ENCODE measurements at regions not wholly inside any gene's neighbourhood (a gene's known extent, or its start where the extent isn't known, plus 50 kb on each side); places are given as distances from the start of the nearest gene placed in this dataset.

GRCh38 chr3:87069971-87070370, 79.0 kb upstream of the VGLL3 start:
- no peak overlapping the region for H2BK15ac ChIP-seq (ENCODE audit: low read depth, low read length)
- dilution Hi-C loops (cut with HindIII; ENCODE audit: low sequenced_read_pairs, unreplicated experiment) = no loop called here
- no peak overlapping the region for H4K5ac ChIP-seq (ENCODE audit: low read depth, low read length)
- H3K27ac ChIP-seq (ENCODE audit: insufficient read depth, low read length) = no peak overlapping the region
- no peak overlapping the region for H3K4ac ChIP-seq (ENCODE audit: low read depth, low read length)
- ChIA-PET CTCF (no interaction called here), POLR2A (ENCODE audit: unreplicated experiment) (no interaction called here)
- DNase-seq (no peak), ATAC-seq (ENCODE audit: low read depth) (no peak)
- H3K14ac ChIP-seq (replicated peaks; ENCODE audit: low read depth, low read length) = no peak overlapping the region
- intact Hi-C loops (cut with micrococcal nuclease) = no loop called here
- no peak overlapping the region for H4K8ac ChIP-seq (ENCODE audit: low read depth in 2 of 2, low read length in 2 of 2)
- no peak overlapping the region for H4K91ac ChIP-seq (ENCODE audit: insufficient read depth, low read depth, low read length)
- BruUV-seq (replicated peaks) = no TSS peak
- H3K18ac ChIP-seq (ENCODE audit: low read depth, low read length) = no peak overlapping the region
- H2AFZ ChIP-seq (replicated peaks; ENCODE audit: low read length, poor library complexity) = no peak overlapping the region
- WGBS, 2 experiments (ENCODE audit: extremely low coverage in 2 of 2, insufficient read length in 1 of 2) = no CpG with 5 or more reads among the region's 6 CpGs
- H3K9ac ChIP-seq (ENCODE audit: low read depth, low read length) = no peak overlapping the region
- no peak overlapping the region for H3K4me2 ChIP-seq (ENCODE audit: low read depth, low read length)
- no peak overlapping the region for H2BK120ac ChIP-seq (ENCODE audit: low read depth, low read length)
- H3K9me3 ChIP-seq (ENCODE audit: control insufficient read depth, insufficient read depth, low read length) = no peaks in the 10 kb centered on the region
- peaks cover 6% of the 10 kb centered on the region for H3K27me3 ChIP-seq (ENCODE audit: control insufficient read depth, insufficient read depth, low read length)
- no peaks in the 10 kb centered on the region for H3K79me1 ChIP-seq (ENCODE audit: low read depth in 1 of 2, low read length in 2 of 2)
- no peaks in the 10 kb centered on the region for H4K20me1 ChIP-seq (ENCODE audit: insufficient read depth, low read length)
- H3K56ac ChIP-seq (ENCODE audit: extremely low read depth, insufficient read depth, low read length) = no peak overlapping the region
- H3K4me3 ChIP-seq (ENCODE audit: insufficient read depth, low read depth, low read length) = no peak overlapping the region
- in situ Hi-C loops (cut with MboI; ENCODE audit: low sequenced_read_pairs) = no loop called here
- H3K4me1 ChIP-seq (ENCODE audit: control insufficient read depth, insufficient read depth, low read length) = no peaks in the 10 kb centered on the region
- TF ChIP-seq, protein P1, sequence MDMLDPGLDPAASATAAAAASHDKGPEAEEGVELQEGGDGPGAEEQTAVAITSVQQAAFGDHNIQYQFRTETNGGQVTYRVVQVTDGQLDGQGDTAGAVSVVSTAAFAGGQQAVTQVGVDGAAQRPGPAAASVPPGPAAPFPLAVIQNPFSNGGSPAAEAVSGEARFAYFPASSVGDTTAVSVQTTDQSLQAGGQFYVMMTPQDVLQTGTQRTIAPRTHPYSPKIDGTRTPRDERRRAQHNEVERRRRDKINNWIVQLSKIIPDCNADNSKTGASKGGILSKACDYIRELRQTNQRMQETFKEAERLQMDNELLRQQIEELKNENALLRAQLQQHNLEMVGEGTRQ (IDR thresholded peaks at IDR 0.05; ENCODE audit: low read depth, low read length) = no peak
- TF ChIP-seq MXI1 (IDR thresholded peaks at IDR 0.05; ENCODE audit: borderline replicate concordance, low read depth, low read length) (no peak), FOS (IDR thresholded peaks at IDR 0.05; ENCODE audit: low read depth, low read length) (no peak), MAZ (IDR thresholded peaks at IDR 0.05; ENCODE audit: borderline replicate concordance, low read depth, low read length) (no peak), RFX5 (IDR thresholded peaks at IDR 0.05; ENCODE audit: low read depth, low read length) (no peak), BHLHE40 (IDR thresholded peaks at IDR 0.05; ENCODE audit: low read depth, low read length) (no peak), RAD21 (IDR thresholded peaks at IDR 0.05; ENCODE audit: low read length) (no peak), CEBPB (IDR thresholded peaks at IDR 0.05; ENCODE audit: low read depth, low read length) (no peak), RCOR1 (IDR thresholded peaks at IDR 0.05; ENCODE audit: insufficient replicate concordance, low read length) (no peak), POLR2A (IDR thresholded peaks at IDR 0.05; ENCODE audit: low read depth, low read length) (no peak), NFE2L2 (IDR thresholded peaks at IDR 0.05; ENCODE audit: low read depth, low read length) (no peak), ELK1 (IDR thresholded peaks at IDR 0.05; ENCODE audit: borderline replicate concordance, low read depth, low read length) (no peak), SMC3 (IDR thresholded peaks at IDR 0.05; ENCODE audit: low read depth, low read length) (no peak), MAFK (IDR thresholded peaks at IDR 0.05; ENCODE audit: low read depth, low read length) (no peak), CHD1 (IDR thresholded peaks at IDR 0.05; ENCODE audit: low read depth, low read length) (no peak)
- TF ChIP-seq, protein P2, sequence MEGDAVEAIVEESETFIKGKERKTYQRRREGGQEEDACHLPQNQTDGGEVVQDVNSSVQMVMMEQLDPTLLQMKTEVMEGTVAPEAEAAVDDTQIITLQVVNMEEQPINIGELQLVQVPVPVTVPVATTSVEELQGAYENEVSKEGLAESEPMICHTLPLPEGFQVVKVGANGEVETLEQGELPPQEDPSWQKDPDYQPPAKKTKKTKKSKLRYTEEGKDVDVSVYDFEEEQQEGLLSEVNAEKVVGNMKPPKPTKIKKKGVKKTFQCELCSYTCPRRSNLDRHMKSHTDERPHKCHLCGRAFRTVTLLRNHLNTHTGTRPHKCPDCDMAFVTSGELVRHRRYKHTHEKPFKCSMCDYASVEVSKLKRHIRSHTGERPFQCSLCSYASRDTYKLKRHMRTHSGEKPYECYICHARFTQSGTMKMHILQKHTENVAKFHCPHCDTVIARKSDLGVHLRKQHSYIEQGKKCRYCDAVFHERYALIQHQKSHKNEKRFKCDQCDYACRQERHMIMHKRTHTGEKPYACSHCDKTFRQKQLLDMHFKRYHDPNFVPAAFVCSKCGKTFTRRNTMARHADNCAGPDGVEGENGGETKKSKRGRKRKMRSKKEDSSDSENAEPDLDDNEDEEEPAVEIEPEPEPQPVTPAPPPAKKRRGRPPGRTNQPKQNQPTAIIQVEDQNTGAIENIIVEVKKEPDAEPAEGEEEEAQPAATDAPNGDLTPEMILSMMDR (conservative IDR thresholded peaks at IDR 0.05; ENCODE audit: low read depth, low read length) = no peak
- no peak overlapping the region for H2BK5ac ChIP-seq (ENCODE audit: low read depth, low read length, poor library complexity, severe bottlenecking)
- H3K23ac ChIP-seq (ENCODE audit: low read depth, low read length) = no peak overlapping the region
- H2AK5ac ChIP-seq (ENCODE audit: low read depth, low read length) = no peak overlapping the region
- no peak overlapping the region for H2BK20ac ChIP-seq (ENCODE audit: low read depth, low read length)
- H3K9me1 ChIP-seq (ENCODE audit: insufficient read depth, low read length) = no peaks in the 10 kb centered on the region
- H3K36me3 ChIP-seq (ENCODE audit: control insufficient read depth, insufficient read depth, low read length) = no peaks in the 10 kb centered on the region
- H2AK9ac ChIP-seq (replicated peaks; ENCODE audit: low read depth, low read length, poor library complexity) = no peak overlapping the region
